GM20431 (cell line): ENCODE measurements at regions not wholly inside any gene's neighbourhood (a gene's known extent, or its start where the extent isn't known, plus 50 kb on each side); places are given as distances from the start of the nearest gene placed in this dataset.

Experiments
- in situ Hi-C: fragments of 300-500 bp; cut with MseI, MboI; formaldehyde crosslinking; loops from one replicate; pipeline ENCODE4 v1.15.0; 2020; ENCODE audit warnings: low sequenced_read_pairs; ENCODE audit not compliant: unreplicated experiment

- in situ Hi-C loops, result no loop called here
These were observed 509.7 kb downstream of the TUSC7 start for GRCh38 chr3:117219296-117219695.

- in situ Hi-C loops, result no loop called here
These were observed 517.4 kb downstream of the TUSC7 start for GRCh38 chr3:117226932-117227331.

- in situ Hi-C loops, result no loop called here
These were observed 518.9 kb downstream of the TUSC7 start for GRCh38 chr3:117228466-117228865.

- in situ Hi-C loops, result no loop called here
These were observed 521.3 kb downstream of the TUSC7 start for GRCh38 chr3:117230924-117231323.

- in situ Hi-C loops, result no loop called here
These were observed 524.8 kb downstream of the TUSC7 start for GRCh38 chr3:117234331-117234730.

GRCh38 chr3:117235304-117235703 is 525.7 kb downstream of the TUSC7 start:
- in situ Hi-C loops, result no loop called here

GRCh38 chr3:117238806-117239205 is 529.2 kb downstream of the TUSC7 start:
- in situ Hi-C loops, result no loop called here

GRCh38 chr3:117243657-117244056 is 534.1 kb downstream of the TUSC7 start:
- in situ Hi-C loops, result no loop called here

GRCh38 chr3:117246771-117247555 is 537.4 kb downstream of the TUSC7 start:
- in situ Hi-C loops, result no loop called here

GRCh38 chr3:117248153-117248552 is 538.6 kb downstream of the TUSC7 start:
- in situ Hi-C loops, result no loop called here

- in situ Hi-C loops, result loop anchor here (25.0 kb wide), 1 partner anchor 110 kb away; no protein-coding TSS in a partner anchor
These were observed 542.6 kb downstream of the TUSC7 start for GRCh38 chr3:117252208-117252607.

GRCh38 chr3:117252651-117253050 is 543.1 kb downstream of the TUSC7 start:
- in situ Hi-C loops, result loop anchor here (25.0 kb wide), 1 partner anchor 110 kb away; no protein-coding TSS in a partner anchor

- in situ Hi-C loops, result loop anchor here (25.0 kb wide), 1 partner anchor 109 kb away; no protein-coding TSS in a partner anchor
These were observed 544.1 kb downstream of the TUSC7 start for GRCh38 chr3:117253636-117254035.

- in situ Hi-C loops, result loop anchor here (25.0 kb wide), 1 partner anchor 107 kb away; no protein-coding TSS in a partner anchor
These were observed 545.4 kb downstream of the TUSC7 start for GRCh38 chr3:117254985-117255384.

GRCh38 chr3:117255736-117256135 is 546.2 kb downstream of the TUSC7 start:
- in situ Hi-C loops, result loop anchor here (25.0 kb wide), 1 partner anchor 107 kb away; no protein-coding TSS in a partner anchor

- in situ Hi-C loops, result loop anchor here (25.0 kb wide), 1 partner anchor 100 kb away; no protein-coding TSS in a partner anchor
These were observed 552.4 kb downstream of the TUSC7 start for GRCh38 chr3:117261983-117262421.

GRCh38 chr3:117263270-117263669 is 553.7 kb downstream of the TUSC7 start:
- in situ Hi-C loops, result loop anchor here (25.0 kb wide), 1 partner anchor 99 kb away; no protein-coding TSS in a partner anchor

- in situ Hi-C loops, result loop anchor here (25.0 kb wide), 1 partner anchor 99 kb away; no protein-coding TSS in a partner anchor
These were observed 554.2 kb downstream of the TUSC7 start for GRCh38 chr3:117263745-117264144.

- in situ Hi-C loops, result loop anchor here (25.0 kb wide), 1 partner anchor 98 kb away; no protein-coding TSS in a partner anchor
These were observed 554.8 kb downstream of the TUSC7 start for GRCh38 chr3:117264204-117264994.

- in situ Hi-C loops, result loop anchor here (25.0 kb wide), 1 partner anchor 95 kb away; no protein-coding TSS in a partner anchor
These were observed 557.2 kb downstream of the TUSC7 start for GRCh38 chr3:117266806-117267205.
